C1 segment of cervical spinal cord (tissue), 14 donors: ENCODE measurements at regions not wholly inside any gene's neighbourhood (a gene's known extent, or its start where the extent isn't known, plus 50 kb on each side); places are given as distances from the start of the nearest gene placed in this dataset.

Experiments used
- DNase-seq, 14 donors: peaks; one replicate each; lab custom pipeline; 2025; lab: John Stamatoyannopoulos, UW

DNA sequence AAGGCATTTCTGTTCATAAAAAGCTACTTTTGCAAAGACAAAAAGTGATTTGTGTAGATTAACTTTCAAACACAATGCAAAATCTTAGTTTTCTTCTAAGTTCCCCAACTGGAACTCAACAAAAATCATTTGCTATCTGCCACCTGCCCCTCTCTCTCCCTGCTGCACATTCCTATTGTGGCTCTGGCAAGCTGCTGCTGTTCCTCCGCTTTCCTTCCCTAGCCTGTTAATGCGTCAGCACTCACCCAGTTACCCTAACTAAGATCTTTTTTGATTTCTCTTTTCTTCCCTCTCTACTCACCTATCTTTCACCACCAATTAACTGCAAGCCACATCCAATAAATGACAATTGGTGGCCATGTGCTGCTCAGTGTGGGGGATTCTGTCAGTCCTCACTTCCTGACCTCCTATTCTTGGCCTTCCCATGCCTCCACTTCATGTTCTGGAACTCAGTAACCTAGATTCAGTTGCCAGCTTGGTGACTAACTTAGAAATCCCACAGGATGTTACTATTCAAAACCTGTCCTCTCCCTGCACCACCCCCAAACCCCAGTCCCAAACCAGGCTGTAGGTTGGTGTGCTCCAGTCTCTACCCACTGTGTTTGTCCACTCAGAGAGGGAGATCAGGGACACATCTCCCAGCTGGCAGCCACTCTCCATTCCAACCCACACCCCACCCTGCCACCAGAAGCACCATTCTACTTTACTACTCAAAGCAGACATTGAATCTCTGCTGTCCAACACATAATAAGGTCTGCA is 140.2 kb upstream of the CTTNBP2 start:
- no peak for DNase-seq

- no peak for DNase-seq
Observed at GRCh38 chr7:118022546-118022945, 149.3 kb upstream of the CTTNBP2 start.

DNA sequence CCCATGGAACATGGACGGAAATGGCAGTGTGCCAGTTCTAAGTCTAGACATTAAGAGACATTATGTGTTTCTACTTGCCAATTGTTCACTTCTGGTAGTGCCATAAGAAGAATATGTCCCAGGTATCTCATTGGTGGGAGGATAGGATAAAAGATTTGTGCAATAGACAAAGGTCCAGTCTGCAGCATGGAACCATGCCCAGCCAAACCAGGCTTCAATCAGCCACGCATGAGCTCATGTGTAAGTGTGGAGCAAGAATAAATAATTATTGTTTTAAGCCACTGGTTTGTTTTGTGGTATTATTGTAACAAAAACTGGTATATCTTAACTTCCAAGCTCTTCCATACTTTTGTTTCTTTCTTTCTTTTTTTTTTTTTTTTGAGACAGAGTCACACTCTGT is 153.6 kb upstream of the CTTNBP2 start:
- DNase-seq: no peak

GRCh38 chr7:118028226-118028625 is 155.0 kb upstream of the CTTNBP2 start:
- DNase-seq: no peak

DNA sequence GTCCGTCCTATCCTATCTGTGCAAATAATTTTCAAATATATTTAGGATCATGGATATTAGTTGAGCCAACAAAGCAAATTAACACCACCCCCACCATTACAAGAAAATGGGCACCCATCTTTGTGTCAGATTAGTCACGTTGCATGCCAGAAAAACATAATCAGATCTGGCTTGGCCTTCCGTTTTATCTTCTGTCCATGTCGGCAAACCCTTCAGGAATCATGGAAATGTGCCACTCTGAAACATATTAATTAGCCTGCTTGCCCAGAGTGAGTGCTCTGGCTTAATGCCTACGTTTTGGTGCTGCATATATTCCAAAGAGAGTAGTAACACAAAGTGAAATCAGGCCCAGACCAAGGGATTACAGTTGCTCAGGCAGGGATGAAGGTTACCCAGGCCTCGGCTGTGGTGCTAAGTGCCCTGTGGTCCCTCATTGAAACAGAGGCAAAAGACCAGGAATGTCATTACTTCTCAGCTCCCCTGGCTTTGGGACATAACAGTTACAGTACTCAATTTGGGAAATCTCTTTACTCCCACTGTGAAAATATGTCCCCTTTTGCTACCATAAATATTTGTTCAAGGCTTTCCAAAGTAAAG is 154.0 kb upstream of the LSM8 start:
- DNase-seq: peak in 1 of 14 donors; percentile 61

- no peak for DNase-seq
Observed at GRCh38 chr7:118033273-118033672, 150.7 kb upstream of the LSM8 start.

GRCh38 chr7:118039963-118040489 is 143.9 kb upstream of the LSM8 start:
- DNase-seq: no peak

GRCh38 chr7:118040562-118040961 is 143.4 kb upstream of the LSM8 start:
- DNase-seq: no peak

- peak in 3 of 14 donors; percentile 25 to 99 (median 43) for DNase-seq
Observed at GRCh38 chr7:118041251-118041878, 142.6 kb upstream of the LSM8 start.

- no peak for DNase-seq
Observed at GRCh38 chr7:118045629-118046028, 138.3 kb upstream of the LSM8 start.

DNA sequence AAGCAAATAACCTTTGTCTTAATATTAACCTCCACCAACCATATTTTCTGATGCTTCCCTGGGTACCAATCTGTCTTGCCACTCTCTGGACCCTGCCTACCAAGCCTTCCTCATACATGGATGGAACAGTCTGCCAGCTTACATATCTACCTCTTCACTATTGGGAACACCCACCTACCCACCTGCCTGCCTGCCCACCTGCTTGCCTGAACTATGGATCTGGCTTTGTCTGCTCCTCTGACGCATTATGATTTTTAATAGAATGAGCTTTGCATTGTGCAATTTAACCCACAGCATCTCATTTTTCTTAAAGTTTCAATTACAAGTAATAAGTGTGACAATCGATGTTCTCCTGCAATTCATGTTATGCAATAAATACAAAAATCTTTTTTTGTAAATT is 137.9 kb upstream of the LSM8 start:
- no peak for DNase-seq

DNA sequence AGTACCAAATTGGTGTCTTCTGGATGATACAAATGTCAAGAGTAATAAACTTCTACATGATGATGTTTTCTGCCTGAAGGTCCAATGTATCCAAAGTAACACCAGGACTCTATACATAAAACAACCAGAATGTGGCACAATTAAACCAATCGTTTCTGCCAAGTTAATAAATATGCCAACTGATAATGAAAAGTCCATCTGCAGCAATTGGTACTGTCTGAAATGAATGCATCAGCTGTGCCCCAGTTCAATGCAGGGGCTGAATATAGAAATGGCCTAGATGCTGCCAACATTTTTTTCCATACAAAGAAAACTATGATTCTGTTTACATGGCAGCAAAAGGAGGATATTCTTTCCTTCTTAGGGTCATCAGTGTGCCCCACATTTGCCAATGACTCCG is 137.2 kb upstream of the LSM8 start:
- DNase-seq: no peak

GRCh38 chr7:118052336-118052735 is 131.6 kb upstream of the LSM8 start:
- DNase-seq: no peak

DNA sequence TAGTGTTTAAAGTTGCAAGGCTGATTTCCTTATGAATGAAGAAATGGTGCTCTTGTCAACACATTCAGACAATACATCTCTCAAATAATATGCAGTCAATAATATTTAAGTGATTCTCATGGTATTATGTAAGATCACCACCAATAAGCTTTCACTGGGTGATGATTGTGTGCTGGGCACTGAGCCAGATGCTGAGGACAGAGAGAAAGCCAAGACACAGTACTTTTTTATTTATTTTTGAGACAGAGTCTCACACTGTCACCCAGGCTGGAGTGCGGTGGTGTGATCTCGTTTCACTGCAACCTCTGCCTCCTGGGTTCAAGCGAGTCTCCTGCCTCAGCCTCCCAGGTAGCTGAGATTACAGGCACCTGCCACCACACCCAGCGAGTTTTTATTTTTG is 130.6 kb upstream of the LSM8 start:
- DNase-seq: no peak

GRCh38 chr7:118054529-118054928 is 129.4 kb upstream of the LSM8 start:
- DNase-seq: no peak

DNA sequence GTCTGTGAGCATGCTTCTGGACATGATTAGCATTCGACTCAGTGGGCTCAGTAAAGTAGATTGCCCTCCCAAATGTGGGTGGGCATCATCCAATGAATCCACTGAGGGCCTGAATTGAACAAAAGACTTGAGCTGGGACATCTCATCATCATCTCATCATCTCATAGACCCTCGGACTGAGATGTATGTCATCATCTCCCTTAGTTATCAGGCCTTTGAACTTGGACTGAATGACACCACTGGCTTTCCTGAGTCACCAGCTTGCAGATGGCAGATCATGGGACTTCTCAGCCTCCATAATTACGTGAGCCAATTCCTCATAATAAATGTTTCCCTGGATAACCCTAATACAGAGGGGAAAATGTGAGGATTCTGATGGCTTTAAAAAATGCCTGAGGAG is 128.3 kb upstream of the LSM8 start:
- DNase-seq: no peak

DNA sequence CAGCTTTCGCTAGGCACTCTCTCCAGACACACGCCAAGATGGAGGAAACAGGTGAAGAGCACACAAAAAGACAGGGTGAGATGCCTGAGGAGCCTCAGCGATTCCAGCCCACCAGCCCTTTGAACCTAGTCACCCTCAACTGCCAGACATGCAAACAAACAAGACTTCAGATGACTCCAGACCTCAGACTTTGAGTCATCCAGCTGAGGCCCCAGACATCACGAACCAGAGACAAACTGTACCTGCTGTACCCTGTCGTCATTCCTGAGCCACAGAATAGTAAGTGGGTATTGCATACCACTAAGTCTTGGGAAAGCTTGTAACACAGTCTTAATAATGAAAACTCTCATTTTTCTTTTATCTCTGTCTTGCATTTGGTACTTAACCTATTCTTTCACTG is 126.6 kb upstream of the LSM8 start:
- DNase-seq: no peak

DNA sequence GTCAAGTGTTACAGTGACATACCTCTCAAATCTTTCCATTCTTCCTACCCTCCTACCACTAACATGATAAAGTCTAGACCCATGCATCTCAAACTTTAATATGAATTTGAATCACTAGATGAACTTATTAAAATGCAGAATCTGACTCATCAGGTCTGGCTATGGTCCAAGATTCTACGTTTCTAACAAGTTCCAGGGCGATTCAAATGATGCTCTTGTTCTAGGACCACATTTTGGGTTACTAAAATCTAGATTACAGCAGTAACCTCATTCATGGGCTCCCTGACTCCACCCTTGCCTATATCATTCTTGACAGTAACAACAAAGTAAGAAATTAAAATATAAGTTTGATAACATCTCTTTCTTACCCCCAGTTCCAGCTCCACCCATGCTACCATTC is 124.8 kb upstream of the LSM8 start:
- no peak for DNase-seq

- no peak for DNase-seq
Observed at GRCh38 chr7:118060692-118061091, 123.3 kb upstream of the LSM8 start.

- DNase-seq: no peak
Observed at GRCh38 chr7:118061386-118061785, 122.6 kb upstream of the LSM8 start.

DNA sequence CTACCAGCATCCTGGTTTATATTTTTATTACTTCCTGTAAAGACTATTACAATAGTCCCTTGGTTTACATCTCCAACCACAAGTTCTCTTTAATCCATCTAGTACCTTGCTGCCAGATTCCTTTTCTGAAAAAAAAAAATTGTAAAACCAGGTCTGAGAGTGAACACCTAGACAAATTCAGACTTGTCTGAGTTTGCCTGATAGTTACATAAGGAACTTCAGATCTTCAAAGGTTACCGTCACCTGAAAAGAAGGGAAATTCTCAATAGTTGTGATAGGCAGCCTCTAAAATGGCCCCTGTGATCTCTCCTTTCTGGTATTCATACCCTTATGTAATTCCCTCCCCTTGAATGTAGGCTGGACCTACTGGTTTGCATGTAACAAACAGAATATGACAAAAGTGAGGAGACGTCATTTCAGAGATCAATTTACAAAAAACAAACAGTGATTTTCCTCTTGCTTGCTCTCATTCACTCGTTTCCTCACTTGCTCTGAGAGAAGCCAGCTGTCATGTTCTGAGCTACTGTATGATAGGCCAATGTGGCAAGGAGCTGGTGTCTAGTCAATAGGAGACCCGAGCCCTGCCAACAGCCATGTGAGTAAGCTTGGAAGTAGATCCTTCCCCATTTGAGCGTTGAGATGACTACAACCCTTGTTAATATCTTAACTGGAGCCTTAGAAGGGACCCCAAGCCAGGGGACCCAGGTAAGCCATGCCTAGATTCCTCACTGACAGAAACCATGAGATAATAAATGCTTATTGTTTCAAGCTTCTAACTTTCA is 110.9 kb upstream of the LSM8 start:
- no peak for DNase-seq

DNA sequence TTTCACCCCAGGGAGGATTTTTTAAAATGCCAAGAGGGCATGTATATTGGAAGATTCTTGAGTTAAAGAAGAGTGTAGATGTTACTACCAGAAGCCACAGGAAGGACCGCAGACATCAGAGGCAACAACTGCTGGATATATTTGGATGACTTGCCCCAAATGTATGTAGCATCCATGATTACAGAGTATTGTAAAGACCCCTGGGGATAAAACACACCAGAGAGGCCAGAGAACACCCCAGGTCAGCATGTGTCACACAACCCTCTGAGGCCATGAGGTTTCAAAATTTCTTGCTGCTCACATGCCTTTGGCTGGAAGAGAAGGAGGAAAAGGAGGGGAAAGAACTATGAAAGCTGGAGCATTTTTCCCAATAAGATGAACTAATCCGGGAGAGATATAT is 108.0 kb upstream of the LSM8 start:
- DNase-seq: no peak
